Stomach (tissue), 8 donors: ENCODE measurements at regions not wholly inside any gene's neighbourhood (a gene's known extent, or its start where the extent isn't known, plus 50 kb on each side); places are given as distances from the start of the nearest gene placed in this dataset.

ENCODE experiments used
- DNase-seq, 2 donors: peaks; one replicate each; pipeline versions ENCODE4 v3.0.0 to v3.0.0-alpha.2; 2013 to 2019
- H3K27ac ChIP-seq, 5 donors: fragments of 200-600 bp in 4 of 5; sonication (generic) in 4 of 5; one replicate each; pipeline ENCODE4 v1.5.1; 2013 to 2019; ENCODE audit warnings: mild to moderate bottlenecking in 1 of 5, moderate library complexity in 1 of 5
- H3K27me3 ChIP-seq, 3 donors: fragments of 200-600 bp; sonication (generic); one replicate each; pipeline ENCODE4 v1.5.1; 2017 to 2019; ENCODE audit warnings: mixed run types in 1 of 3
- H3K36me3 ChIP-seq, 4 donors: fragments of 200-600 bp; sonication (generic); 1 replicate in 3 of 4; 2 replicates in 1 of 4; pipeline ENCODE4 v1.5.1; 2016 to 2019
- H3K4me1 ChIP-seq, 4 donors: fragments of 200-600 bp; sonication (generic); one replicate each; pipeline ENCODE4 v1.5.1; 2016 to 2019
- H3K4me3 ChIP-seq, 4 donors: fragments of 200-600 bp; sonication (generic) in 3 of 4; one replicate each; pipeline ENCODE4 v1.5.1; 2016 to 2019; ENCODE audit warnings: mild to moderate bottlenecking in 1 of 4
- H3K9me3 ChIP-seq, 4 donors: fragments of 200-600 bp; sonication (generic); one replicate each; pipeline ENCODE4 v1.5.1; 2016 to 2019
- EP300 ChIP-seq: sonication (generic); formaldehyde crosslinking; IDR thresholded peaks from one replicate; pipeline ENCODE4 v1.6.1; 2017; ENCODE audit warnings: antibody characterized with exemption
- POLR2A ChIP-seq, 4 donors: fragments of 450-650 bp; IDR thresholded peaks; one replicate each; pipeline ENCODE4 v1.6.1; 2016; ENCODE audit warnings: antibody characterized with exemption in 4 of 4, control low read depth in 2 of 4, mild to moderate bottlenecking in 1 of 4, moderate library complexity in 1 of 4
- POLR2AphosphoS5 ChIP-seq, 3 donors: sonication (generic); formaldehyde crosslinking; IDR thresholded peaks; one replicate each; pipeline ENCODE4 v1.6.1; 2016; ENCODE audit warnings: antibody characterized with exemption in 3 of 3
- WGBS, 5 donors: extraction: QIAGEN DNeasy Blood & Tissue Kit in 3 of 5; methylation state at CpG; one replicate each; pipeline versions ENCODE4 v1.1.5 to v1.1.7; 2013 to 2018; 5-methylcytosine and 5-hydroxymethylcytosine counted together
- intact Hi-C: fragments of 100-400 bp; cut with DNase I; formaldehyde crosslinking; loops from one replicate; pipeline ENCODE4 v1.15.1; 2023; ENCODE audit warnings: low total_unique reads
- TF ChIP-seq, protein P1 (sequence below), 7 experiments: fragments of 450-650 bp in 4 of 7; fragments of 200-600 bp in 3 of 7; sonication (generic) in 3 of 7; IDR thresholded peaks; one replicate each; pipeline ENCODE4 v1.5.1; 2016 to 2019; ENCODE audit warnings: antibody characterized with exemption in 7 of 7, control low read depth in 2 of 7, mild to moderate bottlenecking in 1 of 7
- donor health status: healthy with polysubstance abuse.
- donor health status: Bipolar disorder and iron deficiency.
- donor health status: healthy.

GRCh38 chr2:224157655-224158054 is 118.6 kb upstream of the SERPINE2 start:
- H3K27me3 ChIP-seq = no peaks in the 10 kb centered on the region
- H3K9me3 ChIP-seq = no peaks in the 10 kb centered on the region
- H3K4me1 ChIP-seq = no peaks in the 10 kb centered on the region
- WGBS, 5 donors = 80 to 96% (median 83%) methylated on average over 1 of the region's 1 CpG
- intact Hi-C loops = no loop called here
- no peak overlapping the region for H3K4me3 ChIP-seq
- no peak overlapping the region for H3K27ac ChIP-seq
- no peaks in the 10 kb centered on the region for H3K36me3 ChIP-seq
- DNase-seq = peak in 1 of 2 donors; percentile 71
- TF ChIP-seq EP300 = no peak
- TF ChIP-seq, protein P1, sequence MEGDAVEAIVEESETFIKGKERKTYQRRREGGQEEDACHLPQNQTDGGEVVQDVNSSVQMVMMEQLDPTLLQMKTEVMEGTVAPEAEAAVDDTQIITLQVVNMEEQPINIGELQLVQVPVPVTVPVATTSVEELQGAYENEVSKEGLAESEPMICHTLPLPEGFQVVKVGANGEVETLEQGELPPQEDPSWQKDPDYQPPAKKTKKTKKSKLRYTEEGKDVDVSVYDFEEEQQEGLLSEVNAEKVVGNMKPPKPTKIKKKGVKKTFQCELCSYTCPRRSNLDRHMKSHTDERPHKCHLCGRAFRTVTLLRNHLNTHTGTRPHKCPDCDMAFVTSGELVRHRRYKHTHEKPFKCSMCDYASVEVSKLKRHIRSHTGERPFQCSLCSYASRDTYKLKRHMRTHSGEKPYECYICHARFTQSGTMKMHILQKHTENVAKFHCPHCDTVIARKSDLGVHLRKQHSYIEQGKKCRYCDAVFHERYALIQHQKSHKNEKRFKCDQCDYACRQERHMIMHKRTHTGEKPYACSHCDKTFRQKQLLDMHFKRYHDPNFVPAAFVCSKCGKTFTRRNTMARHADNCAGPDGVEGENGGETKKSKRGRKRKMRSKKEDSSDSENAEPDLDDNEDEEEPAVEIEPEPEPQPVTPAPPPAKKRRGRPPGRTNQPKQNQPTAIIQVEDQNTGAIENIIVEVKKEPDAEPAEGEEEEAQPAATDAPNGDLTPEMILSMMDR (IDR thresholded peaks at IDR 0.05) = no peak
- TF ChIP-seq POLR2AphosphoS5 (IDR thresholded peaks at IDR 0.05) = no peak
- TF ChIP-seq POLR2A (IDR thresholded peaks at IDR 0.05) = no peak

DNA sequence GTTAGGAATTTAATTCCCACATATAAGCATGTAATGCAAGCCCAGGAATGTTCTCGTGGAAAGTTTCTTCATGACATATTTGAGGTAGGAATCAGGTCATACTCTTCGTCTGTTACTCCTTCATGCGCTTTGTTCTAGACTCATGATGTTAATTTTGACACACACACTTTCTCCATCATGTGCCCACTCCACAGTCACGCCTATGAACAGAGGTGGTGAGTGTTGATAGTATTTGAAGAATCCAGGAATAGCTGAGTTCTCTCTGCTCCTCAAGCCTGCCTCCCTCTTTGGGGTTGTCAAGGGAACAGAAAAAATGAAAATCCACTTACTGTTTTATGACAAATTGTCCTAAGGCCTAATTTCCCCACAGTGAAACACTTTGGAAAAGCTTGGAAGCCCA is 117.3 kb upstream of the SERPINE2 start:
- Histone ChIP-seq H3K4me1 (no peaks in the 10 kb centered on the region), H3K36me3 (no peaks in the 10 kb centered on the region), H3K9me3 (no peaks in the 10 kb centered on the region), H3K4me3 (no peak overlapping the region), H3K27me3 (no peaks in the 10 kb centered on the region), H3K27ac (no peak overlapping the region)
- WGBS, 5 donors = 82 to 95% (median 88%) methylated on average over 4 of the region's 4 CpGs
- TF ChIP-seq, protein P1 (IDR thresholded peaks at IDR 0.05) = no peak
- DNase-seq = no peak
- intact Hi-C loops = no loop called here

GRCh38 chr2:224155896-224156295 is 116.8 kb upstream of the SERPINE2 start:
- Histone ChIP-seq H3K4me1 (no peaks in the 10 kb centered on the region), H3K4me3 (no peak overlapping the region), H3K36me3 (no peaks in the 10 kb centered on the region), H3K27ac (no peak overlapping the region), H3K9me3 (no peaks in the 10 kb centered on the region), H3K27me3 (no peaks in the 10 kb centered on the region)
- DNase-seq = no peak
- 55 to 70% (median 63%) methylated on average over 3 of the region's 3 CpGs for WGBS, 5 donors
- intact Hi-C loops = no loop called here
- TF ChIP-seq, protein P1 (IDR thresholded peaks at IDR 0.05) = no peak
- TF ChIP-seq EP300 (no peak), POLR2A (IDR thresholded peaks at IDR 0.05) (no peak), POLR2AphosphoS5 (IDR thresholded peaks at IDR 0.05) (no peak)

DNA sequence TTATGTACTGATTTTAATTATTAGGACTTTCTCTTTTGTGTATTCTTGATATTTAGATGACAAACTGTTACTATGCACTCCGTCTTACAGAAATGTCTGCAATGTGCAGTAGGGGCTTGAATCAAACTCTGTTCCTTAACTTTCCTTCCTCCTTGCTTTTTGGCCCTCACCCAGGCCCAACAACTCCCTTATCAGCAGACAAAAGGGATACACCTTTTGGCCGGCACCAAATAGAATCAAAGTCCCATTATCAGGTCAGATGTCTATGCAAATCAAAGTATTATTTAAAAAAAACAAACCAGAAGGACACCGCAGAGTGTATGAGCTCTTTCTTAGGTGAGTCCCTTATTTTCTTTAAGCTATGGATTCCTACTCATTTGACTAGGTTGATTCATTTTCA is 116.3 kb upstream of the SERPINE2 start:
- no peaks in the 10 kb centered on the region for H3K4me1 ChIP-seq
- 38 to 68% (median 59%) methylated on average over 3 of the region's 3 CpGs for WGBS, 5 donors
- no peak for TF ChIP-seq EP300
- no peak for TF ChIP-seq POLR2A (IDR thresholded peaks at IDR 0.05)
- TF ChIP-seq POLR2AphosphoS5 (IDR thresholded peaks at IDR 0.05) = no peak
- TF ChIP-seq, protein P1 (IDR thresholded peaks at IDR 0.05) = no peak
- no peaks in the 10 kb centered on the region for H3K9me3 ChIP-seq
- no peaks in the 10 kb centered on the region for H3K27me3 ChIP-seq
- no peak overlapping the region for H3K27ac ChIP-seq
- H3K4me3 ChIP-seq = no peak overlapping the region
- DNase-seq = no peak
- intact Hi-C loops = no loop called here
- no peaks in the 10 kb centered on the region for H3K36me3 ChIP-seq
